ENCODE measurements at regions not wholly inside any gene's neighbourhood (a gene's known extent, or its start where the extent isn't known, plus 50 kb on each side); places are given as distances from the start of the nearest gene placed in this dataset.

- no peak overlapping the region for H3K27ac Mint-ChIP-seq
- no peaks in the 10 kb centered on the region for H3K9me3 Mint-ChIP-seq
- no peak for DNase-seq (ENCODE audit: low spot score)
- no peaks in the 10 kb centered on the region for H3K36me3 Mint-ChIP-seq (ENCODE audit: low read depth)
- no peaks in the 10 kb centered on the region for H3K27me3 Mint-ChIP-seq (ENCODE audit: low read depth)
- no peak overlapping the region for H3K4me3 Mint-ChIP-seq
- no peaks in the 10 kb centered on the region for H3K4me1 Mint-ChIP-seq (ENCODE audit: low read depth)
These were observed 126.9 kb upstream of the KLF6 start for GRCh38 chr10:3911713-3912442.

- Mint-ChIP-seq H3K36me3 (ENCODE audit: low read depth) (no peaks in the 10 kb centered on the region), H3K4me3 (no peak overlapping the region), H3K4me1 (ENCODE audit: low read depth) (no peaks in the 10 kb centered on the region), H3K27ac (no peak overlapping the region), H3K27me3 (ENCODE audit: low read depth) (no peaks in the 10 kb centered on the region), H3K9me3 (no peaks in the 10 kb centered on the region)
- no peak for DNase-seq (ENCODE audit: low spot score)
These were observed 126.2 kb upstream of the KLF6 start for GRCh38 chr10:3911241-3911640.

GRCh38 chr10:3909339-3909738, 124.3 kb upstream of the KLF6 start:
- H3K4me3 Mint-ChIP-seq = no peak overlapping the region
- no peak overlapping the region for H3K27ac Mint-ChIP-seq
- H3K9me3 Mint-ChIP-seq = no peaks in the 10 kb centered on the region
- no peaks in the 10 kb centered on the region for H3K27me3 Mint-ChIP-seq (ENCODE audit: low read depth)
- H3K4me1 Mint-ChIP-seq (ENCODE audit: low read depth) = no peaks in the 10 kb centered on the region
- no peak for DNase-seq (ENCODE audit: low spot score)
- H3K36me3 Mint-ChIP-seq (ENCODE audit: low read depth) = no peaks in the 10 kb centered on the region

- H3K27ac Mint-ChIP-seq = no peak overlapping the region
- no peaks in the 10 kb centered on the region for H3K4me1 Mint-ChIP-seq (ENCODE audit: low read depth)
- H3K4me3 Mint-ChIP-seq = no peak overlapping the region
- no peaks in the 10 kb centered on the region for H3K36me3 Mint-ChIP-seq (ENCODE audit: low read depth)
- no peaks in the 10 kb centered on the region for H3K27me3 Mint-ChIP-seq (ENCODE audit: low read depth)
- DNase-seq (ENCODE audit: low spot score) = no peak
- H3K9me3 Mint-ChIP-seq = no peaks in the 10 kb centered on the region
These were observed 123.2 kb upstream of the KLF6 start for GRCh38 chr10:3908183-3908582.

- no peak overlapping the region for H3K4me3 Mint-ChIP-seq
- H3K27ac Mint-ChIP-seq = no peak overlapping the region
- H3K36me3 Mint-ChIP-seq (ENCODE audit: low read depth) = no peaks in the 10 kb centered on the region
- no peaks in the 10 kb centered on the region for H3K4me1 Mint-ChIP-seq (ENCODE audit: low read depth)
- DNase-seq (ENCODE audit: low spot score) = no peak
- no peaks in the 10 kb centered on the region for H3K27me3 Mint-ChIP-seq (ENCODE audit: low read depth)
- no peaks in the 10 kb centered on the region for H3K9me3 Mint-ChIP-seq
These were observed 122.5 kb upstream of the KLF6 start for GRCh38 chr10:3907514-3907913.

GRCh38 chr10:3906511-3907111, 121.6 kb upstream of the KLF6 start:
- no peak for DNase-seq (ENCODE audit: low spot score)
- no peak overlapping the region for H3K4me3 Mint-ChIP-seq
- H3K4me1 Mint-ChIP-seq (ENCODE audit: low read depth) = peaks cover 2% of the 10 kb centered on the region
- H3K36me3 Mint-ChIP-seq (ENCODE audit: low read depth) = no peaks in the 10 kb centered on the region
- H3K9me3 Mint-ChIP-seq = no peaks in the 10 kb centered on the region
- no peaks in the 10 kb centered on the region for H3K27me3 Mint-ChIP-seq (ENCODE audit: low read depth)
- no peak overlapping the region for H3K27ac Mint-ChIP-seq

GRCh38 chr10:3904419-3904960, 119.5 kb upstream of the KLF6 start:
- Mint-ChIP-seq H3K4me3 (no peak overlapping the region), H3K27ac (no peak overlapping the region), H3K4me1 (ENCODE audit: low read depth) (peaks cover 4% of the 10 kb centered on the region), H3K27me3 (ENCODE audit: low read depth) (no peaks in the 10 kb centered on the region), H3K9me3 (no peaks in the 10 kb centered on the region), H3K36me3 (ENCODE audit: low read depth) (no peaks in the 10 kb centered on the region)
- no peak for DNase-seq (ENCODE audit: low spot score)

GRCh38 chr10:3902809-3903410, 117.9 kb upstream of the KLF6 start:
- DNase-seq (ENCODE audit: low spot score) = no peak
- Mint-ChIP-seq H3K4me1 (ENCODE audit: low read depth) (peaks cover 5% of the 10 kb centered on the region), H3K4me3 (no peak overlapping the region), H3K9me3 (no peaks in the 10 kb centered on the region), H3K36me3 (ENCODE audit: low read depth) (no peaks in the 10 kb centered on the region), H3K27me3 (ENCODE audit: low read depth) (no peaks in the 10 kb centered on the region), H3K27ac (no peak overlapping the region)

GRCh38 chr10:3902054-3902808, 117.2 kb upstream of the KLF6 start:
- Mint-ChIP-seq H3K9me3 (no peaks in the 10 kb centered on the region), H3K27ac (no peak overlapping the region), H3K27me3 (ENCODE audit: low read depth) (no peaks in the 10 kb centered on the region), H3K36me3 (ENCODE audit: low read depth) (no peaks in the 10 kb centered on the region), H3K4me1 (ENCODE audit: low read depth) (peaks cover 5% of the 10 kb centered on the region), H3K4me3 (no peak overlapping the region)
- no peak for DNase-seq (ENCODE audit: low spot score)

- no peak for DNase-seq (ENCODE audit: low spot score)
- no peaks in the 10 kb centered on the region for H3K36me3 Mint-ChIP-seq (ENCODE audit: low read depth)
- no peak overlapping the region for H3K4me3 Mint-ChIP-seq
- H3K9me3 Mint-ChIP-seq = no peaks in the 10 kb centered on the region
- no peaks in the 10 kb centered on the region for H3K27me3 Mint-ChIP-seq (ENCODE audit: low read depth)
- no peak overlapping the region for H3K27ac Mint-ChIP-seq
- peaks cover 5% of the 10 kb centered on the region for H3K4me1 Mint-ChIP-seq (ENCODE audit: low read depth)
These were observed 116.4 kb upstream of the KLF6 start for GRCh38 chr10:3901370-3901769.

GRCh38 chr10:3900391-3900790, 115.4 kb upstream of the KLF6 start:
- peaks cover 5% of the 10 kb centered on the region for H3K4me1 Mint-ChIP-seq (ENCODE audit: low read depth)
- no peak overlapping the region for H3K27ac Mint-ChIP-seq

GRCh38 chr10:3898821-3899220, 113.8 kb upstream of the KLF6 start:
- H3K27ac Mint-ChIP-seq = no peak overlapping the region
- no peaks in the 10 kb centered on the region for H3K27me3 Mint-ChIP-seq (ENCODE audit: low read depth)
- H3K4me3 Mint-ChIP-seq = no peak overlapping the region
- DNase-seq (ENCODE audit: low spot score) = no peak
- no peaks in the 10 kb centered on the region for H3K9me3 Mint-ChIP-seq
- H3K36me3 Mint-ChIP-seq (ENCODE audit: low read depth) = no peaks in the 10 kb centered on the region
- peaks cover 11% of the 10 kb centered on the region for H3K4me1 Mint-ChIP-seq (ENCODE audit: low read depth)

More at GRCh38 chr10:3900391-3900790, 115.4 kb upstream of the KLF6 start:
- no peak for DNase-seq (ENCODE audit: low spot score)
- H3K4me3 Mint-ChIP-seq = no peak overlapping the region
- no peaks in the 10 kb centered on the region for H3K36me3 Mint-ChIP-seq (ENCODE audit: low read depth)
- H3K27me3 Mint-ChIP-seq (ENCODE audit: low read depth) = no peaks in the 10 kb centered on the region
- H3K9me3 Mint-ChIP-seq = no peaks in the 10 kb centered on the region

GRCh38 chr10:3897156-3897555, 112.1 kb upstream of the KLF6 start:
- no peak overlapping the region for H3K4me3 Mint-ChIP-seq
- peaks cover 24% of the 10 kb centered on the region for H3K4me1 Mint-ChIP-seq (ENCODE audit: low read depth)
- no peaks in the 10 kb centered on the region for H3K9me3 Mint-ChIP-seq
- no peaks in the 10 kb centered on the region for H3K36me3 Mint-ChIP-seq (ENCODE audit: low read depth)
- DNase-seq (ENCODE audit: low spot score) = no peak
- H3K27ac Mint-ChIP-seq = no peak overlapping the region
- no peaks in the 10 kb centered on the region for H3K27me3 Mint-ChIP-seq (ENCODE audit: low read depth)

- no peak overlapping the region for H3K27ac Mint-ChIP-seq
These were observed 111.2 kb upstream of the KLF6 start for GRCh38 chr10:3896161-3896560.

More at GRCh38 chr10:3896161-3896560, 111.2 kb upstream of the KLF6 start:
- Mint-ChIP-seq H3K4me1 (ENCODE audit: low read depth) (peaks cover 28% of the 10 kb centered on the region), H3K9me3 (no peaks in the 10 kb centered on the region), H3K4me3 (no peak overlapping the region), H3K36me3 (ENCODE audit: low read depth) (no peaks in the 10 kb centered on the region), H3K27me3 (ENCODE audit: low read depth) (no peaks in the 10 kb centered on the region)
- DNase-seq (ENCODE audit: low spot score) = no peak
